GM18951 (cell line): ENCODE measurements at regions not wholly inside any gene's neighbourhood (a gene's known extent, or its start where the extent isn't known, plus 50 kb on each side); places are given as distances from the start of the nearest gene placed in this dataset.

Experiments used
- POLR2A ChIP-seq: IDR thresholded peaks from 4 replicates; pipeline ENCODE4 v1.6.1; 2011; ENCODE audit warnings: mild to moderate bottlenecking; ENCODE audit not compliant: insufficient read length, insufficient read depth; ENCODE audit errors: extremely low read depth
- in situ Hi-C: fragments of 300-500 bp; cut with MboI; formaldehyde crosslinking; loops from one replicate; pipeline ENCODE4 v1.12.0; 2022; ENCODE audit warnings: low sequenced_read_pairs, mixed read lengths, inconsistent platforms; ENCODE audit not compliant: unreplicated experiment

DNA sequence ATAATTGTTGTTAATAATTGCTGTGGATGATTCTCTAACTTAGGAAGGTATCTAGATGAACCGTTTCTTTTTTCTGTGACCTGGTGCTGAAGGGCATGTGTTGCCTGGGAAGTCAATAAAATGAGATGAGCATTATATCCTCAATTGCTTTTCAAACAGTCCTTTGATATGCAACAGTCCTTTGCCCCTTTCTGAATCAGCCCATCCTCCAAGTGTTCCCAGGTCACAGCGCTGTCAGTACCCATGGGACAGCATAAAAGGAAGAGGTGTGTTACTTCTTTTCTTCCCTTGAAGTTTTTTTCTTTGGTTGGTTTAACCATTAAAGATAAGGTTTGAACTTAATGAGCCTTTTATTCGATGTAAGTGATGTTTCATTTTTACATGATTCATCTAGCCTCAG is 651.8 kb downstream of the SEMA5A start:
- in situ Hi-C loops, result no loop called here

DNA sequence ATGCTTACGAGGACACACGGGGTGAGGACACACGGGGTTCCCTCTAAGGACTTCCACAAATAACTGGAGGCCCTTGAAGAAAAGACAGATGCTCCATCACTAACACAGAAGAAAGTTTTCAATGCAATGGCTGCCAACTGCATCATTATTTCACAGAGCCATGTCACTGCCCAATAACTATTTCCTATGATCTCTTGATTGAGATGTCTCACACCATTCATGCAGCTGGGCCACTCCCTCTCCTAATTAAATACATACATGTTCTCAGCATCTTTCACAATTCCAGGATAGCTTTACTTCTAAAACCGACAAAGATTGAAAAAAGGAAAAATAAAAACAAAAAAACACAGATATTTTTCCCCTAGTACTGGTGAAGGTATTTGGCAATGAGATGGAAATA is 650.8 kb downstream of the SEMA5A start:
- in situ Hi-C loops, result no loop called here
- no peak for TF ChIP-seq POLR2A

More for the DNA sequence above, 651.8 kb downstream of the SEMA5A start:
- no peak for TF ChIP-seq POLR2A

DNA sequence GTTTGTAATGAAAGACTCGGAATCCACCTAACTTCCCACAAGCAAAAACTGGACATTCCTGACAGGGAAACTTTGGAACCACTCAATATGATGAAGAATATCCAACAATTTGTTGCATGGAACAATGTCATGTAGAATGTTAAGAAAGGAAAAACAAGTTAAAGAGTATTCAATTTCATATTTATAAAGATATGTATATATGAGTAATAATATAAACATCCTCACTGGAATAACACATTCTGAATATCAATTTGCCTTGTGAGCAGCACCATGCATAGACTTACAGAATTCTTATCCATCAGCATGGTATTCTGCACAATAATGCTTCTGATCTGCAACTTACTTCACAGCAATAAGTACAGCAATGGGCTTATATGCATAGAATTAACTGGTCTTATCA is 650.3 kb downstream of the SEMA5A start:
- TF ChIP-seq POLR2A, result no peak
- in situ Hi-C loops, result no loop called here

DNA sequence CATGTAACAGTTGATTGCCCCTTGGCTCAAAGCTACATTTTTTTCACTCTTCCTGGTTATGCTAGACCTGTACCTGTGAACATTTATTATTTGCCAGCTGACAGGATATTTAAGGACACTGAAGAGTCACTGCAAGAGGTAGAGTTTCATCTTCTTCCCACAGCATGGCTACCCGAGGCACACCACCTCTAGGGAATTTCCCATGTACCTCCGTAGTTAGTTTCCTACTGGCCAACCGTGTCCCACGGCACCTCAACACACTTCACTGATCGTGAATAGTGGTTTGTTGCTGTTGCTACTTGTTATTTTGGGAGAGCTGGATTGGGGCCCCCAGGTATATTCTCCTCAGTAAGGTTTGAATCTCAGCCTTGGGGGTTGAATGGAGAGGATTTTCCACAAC is 648.6 kb downstream of the SEMA5A start:
- in situ Hi-C loops, result no loop called here
- no peak for TF ChIP-seq POLR2A

DNA sequence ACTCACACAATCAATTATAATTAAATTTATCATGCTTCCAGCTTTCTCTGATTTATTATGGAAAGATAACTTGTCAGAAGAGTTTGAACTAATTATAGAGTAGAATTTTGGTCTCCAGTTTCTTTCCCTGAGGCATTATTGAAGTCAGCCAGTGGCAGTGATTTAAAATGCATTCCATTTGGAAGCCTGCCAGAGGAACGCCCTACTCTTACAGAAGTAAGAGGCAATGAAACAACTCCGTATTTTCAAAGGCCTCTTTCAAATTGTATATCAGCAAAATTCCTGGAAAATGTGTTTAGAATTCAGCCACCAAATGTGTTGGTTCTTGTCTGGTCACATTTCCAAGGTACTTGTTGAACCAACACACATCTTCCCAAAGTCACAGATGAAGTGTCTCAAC is 640.9 kb downstream of the SEMA5A start:
- TF ChIP-seq POLR2A, result no peak
- in situ Hi-C loops, result no loop called here

DNA sequence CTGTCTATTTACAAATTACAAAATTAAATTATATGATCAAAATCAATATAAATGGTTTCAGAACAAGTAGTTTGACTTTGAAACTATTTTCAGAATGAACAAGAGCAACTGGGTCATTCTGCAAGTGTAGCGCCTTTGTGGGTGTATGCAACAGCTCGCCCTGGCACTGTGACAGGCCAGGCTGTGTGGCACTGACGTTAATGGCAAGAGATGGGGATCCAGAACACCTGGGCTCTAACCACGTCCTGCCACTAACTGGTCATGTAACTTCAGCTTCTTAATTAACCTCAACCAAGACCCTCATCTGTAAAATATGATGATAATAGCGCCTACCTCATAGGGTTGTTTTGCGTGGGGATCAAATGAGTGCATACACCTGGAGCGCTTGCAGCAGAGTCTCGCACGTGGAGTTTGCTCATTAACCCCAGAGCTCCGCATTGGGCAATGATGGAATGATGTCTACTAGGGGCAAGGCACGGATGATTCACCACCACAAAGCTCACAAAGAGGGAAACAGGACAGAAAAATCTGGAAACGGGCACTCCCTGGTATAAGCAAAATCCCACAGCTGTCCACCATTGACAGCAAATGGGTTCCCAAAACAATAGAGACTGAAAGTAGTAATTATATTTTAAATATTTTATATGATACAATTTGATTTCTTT is 639.4 kb downstream of the SEMA5A start:
- in situ Hi-C loops, result no loop called here
- no peak for TF ChIP-seq POLR2A

DNA sequence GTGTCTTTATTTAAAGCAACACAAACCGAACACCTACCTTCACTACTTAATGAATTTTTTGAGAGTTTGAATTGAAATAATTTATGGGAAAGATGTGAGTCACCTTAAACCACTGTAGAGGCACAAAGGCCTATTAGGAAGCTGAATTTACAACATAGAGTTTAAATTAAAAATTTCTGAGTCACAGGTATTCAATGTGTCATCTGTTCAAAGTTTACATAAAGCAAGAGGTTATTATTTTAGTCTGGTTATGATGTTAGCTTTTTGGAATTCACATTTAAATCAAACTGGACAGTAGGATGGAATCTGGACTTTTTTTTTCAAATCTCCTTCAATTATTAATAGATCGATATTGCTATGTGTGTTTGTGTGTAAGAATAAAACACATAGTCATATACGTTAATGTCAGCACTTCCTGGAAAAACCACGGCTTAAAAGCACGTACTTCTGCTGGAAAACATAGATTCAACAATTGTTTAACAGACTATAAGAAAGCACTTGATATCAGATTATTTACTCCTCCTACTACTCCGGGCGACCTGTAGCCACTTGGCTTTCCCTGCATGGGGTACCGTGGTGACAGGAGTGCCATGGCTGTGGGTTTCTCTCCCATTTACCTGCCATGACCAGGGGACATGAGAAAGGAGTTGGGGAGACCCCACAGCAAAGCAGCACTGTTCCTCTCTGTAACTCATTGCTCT is 638.6 kb downstream of the SEMA5A start:
- TF ChIP-seq POLR2A, result no peak
- in situ Hi-C loops, result no loop called here

DNA sequence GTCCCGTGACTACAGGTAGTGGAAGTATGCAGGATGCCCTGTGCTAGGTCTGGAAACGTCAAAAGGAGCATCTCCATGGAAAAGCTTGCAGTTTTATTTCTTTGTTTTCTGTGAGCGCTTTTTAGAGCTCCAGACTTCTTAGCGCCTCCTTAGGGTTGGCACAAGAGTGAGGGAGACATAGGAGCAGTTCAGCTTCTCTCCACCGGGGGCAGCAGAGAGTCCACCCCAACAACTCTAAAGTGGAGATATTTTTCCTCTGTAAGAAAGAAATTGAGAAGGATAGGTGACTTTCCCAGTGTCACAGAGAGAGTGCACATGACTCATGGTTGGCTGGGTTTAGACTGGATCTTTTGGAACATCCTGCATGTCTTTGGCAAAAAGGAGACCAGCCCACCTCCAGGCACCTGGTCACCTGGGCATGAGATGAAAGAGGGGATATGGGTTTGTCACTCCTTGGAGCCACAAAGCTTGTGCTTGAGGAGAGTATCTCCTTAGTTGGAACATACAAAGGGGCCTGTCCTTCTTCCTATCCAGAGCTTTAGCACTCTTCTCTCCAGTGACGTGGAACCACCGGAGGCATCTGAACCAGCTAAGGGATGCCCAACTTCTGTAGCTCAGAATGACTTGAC is 637.7 kb downstream of the SEMA5A start:
- in situ Hi-C loops, result no loop called here
- TF ChIP-seq POLR2A, result no peak

DNA sequence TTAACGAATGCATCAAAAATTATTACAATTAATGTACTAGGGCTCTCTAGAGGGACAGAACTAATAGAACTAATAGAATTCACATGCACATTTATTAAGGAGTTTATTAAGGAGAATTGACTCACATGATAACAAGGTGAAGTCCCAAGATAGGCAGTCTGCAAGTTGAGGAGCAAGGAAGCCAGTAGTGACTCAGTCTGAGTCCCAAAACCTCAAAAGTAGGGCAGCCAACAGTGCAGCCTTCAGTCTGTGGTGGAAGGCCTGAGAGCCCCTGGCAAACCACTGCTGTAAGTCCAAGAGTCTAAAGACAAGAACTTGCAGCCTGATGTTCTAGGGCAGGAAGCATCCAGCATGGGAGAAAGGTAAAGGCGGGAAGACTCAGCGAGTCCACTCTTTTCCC is 633.8 kb downstream of the SEMA5A start:
- in situ Hi-C loops, result no loop called here

DNA sequence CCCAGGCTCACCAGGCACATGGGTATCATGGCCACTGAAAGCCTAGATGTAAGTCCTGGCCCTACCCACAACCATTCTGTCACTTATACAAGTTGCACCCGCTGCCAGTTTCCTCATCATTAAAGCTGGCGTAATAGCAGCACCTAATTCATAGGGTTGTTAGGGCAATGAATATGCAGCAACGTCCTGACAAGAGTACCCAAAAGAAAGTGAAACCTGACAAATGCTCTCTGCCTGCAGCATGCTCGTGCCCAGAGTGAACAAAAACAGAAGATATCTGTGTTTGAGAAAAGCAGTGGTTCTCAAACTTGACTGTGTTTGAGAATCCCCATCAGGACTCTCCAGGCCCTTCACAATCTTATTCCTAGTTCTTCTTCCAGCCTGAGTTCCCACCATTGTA is 632.4 kb downstream of the SEMA5A start:
- TF ChIP-seq POLR2A, result no peak
- in situ Hi-C loops, result no loop called here

More for the DNA sequence above, 633.8 kb downstream of the SEMA5A start:
- TF ChIP-seq POLR2A, result no peak

DNA sequence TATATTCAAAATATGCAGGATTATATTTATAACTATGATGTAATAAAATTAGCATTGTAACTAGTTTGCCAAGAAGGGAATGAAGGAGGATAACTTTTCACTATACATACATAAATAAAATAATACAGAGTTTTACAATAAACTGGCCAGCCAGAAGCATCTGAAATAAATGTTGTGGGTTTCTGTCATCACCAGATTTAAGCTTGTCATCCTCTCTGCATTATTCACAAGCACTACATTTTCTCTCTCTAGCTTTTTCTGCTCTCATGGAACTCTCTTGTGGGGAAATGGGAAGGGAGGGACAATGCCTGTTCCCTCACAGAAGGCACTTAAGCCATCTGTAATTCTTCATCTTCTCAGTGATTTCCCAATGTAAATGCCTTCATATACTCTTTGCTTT is 626.8 kb downstream of the SEMA5A start:
- in situ Hi-C loops, result no loop called here

DNA sequence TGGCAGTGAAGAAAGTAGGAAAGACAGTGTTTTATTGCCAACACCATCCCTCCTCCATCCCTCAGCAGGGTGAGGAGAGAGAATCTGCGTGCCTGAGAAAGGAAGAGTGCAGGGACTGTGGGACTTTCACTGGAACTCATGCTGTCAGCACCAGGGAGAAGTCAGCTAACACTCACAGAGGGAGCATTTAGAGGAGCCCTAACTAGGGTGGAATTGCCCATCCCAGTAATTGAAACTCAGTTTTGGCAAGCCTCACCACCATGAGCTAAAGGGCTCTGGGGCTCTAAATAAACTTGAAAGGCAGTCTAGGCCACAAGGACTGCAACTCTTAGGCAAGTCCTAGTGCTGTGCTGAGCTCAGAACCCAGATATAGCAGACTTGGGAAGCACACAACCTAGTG is 622.3 kb downstream of the SEMA5A start:
- TF ChIP-seq POLR2A, result no peak
- in situ Hi-C loops, result no loop called here

More for the DNA sequence above, 626.8 kb downstream of the SEMA5A start:
- no peak for TF ChIP-seq POLR2A

DNA sequence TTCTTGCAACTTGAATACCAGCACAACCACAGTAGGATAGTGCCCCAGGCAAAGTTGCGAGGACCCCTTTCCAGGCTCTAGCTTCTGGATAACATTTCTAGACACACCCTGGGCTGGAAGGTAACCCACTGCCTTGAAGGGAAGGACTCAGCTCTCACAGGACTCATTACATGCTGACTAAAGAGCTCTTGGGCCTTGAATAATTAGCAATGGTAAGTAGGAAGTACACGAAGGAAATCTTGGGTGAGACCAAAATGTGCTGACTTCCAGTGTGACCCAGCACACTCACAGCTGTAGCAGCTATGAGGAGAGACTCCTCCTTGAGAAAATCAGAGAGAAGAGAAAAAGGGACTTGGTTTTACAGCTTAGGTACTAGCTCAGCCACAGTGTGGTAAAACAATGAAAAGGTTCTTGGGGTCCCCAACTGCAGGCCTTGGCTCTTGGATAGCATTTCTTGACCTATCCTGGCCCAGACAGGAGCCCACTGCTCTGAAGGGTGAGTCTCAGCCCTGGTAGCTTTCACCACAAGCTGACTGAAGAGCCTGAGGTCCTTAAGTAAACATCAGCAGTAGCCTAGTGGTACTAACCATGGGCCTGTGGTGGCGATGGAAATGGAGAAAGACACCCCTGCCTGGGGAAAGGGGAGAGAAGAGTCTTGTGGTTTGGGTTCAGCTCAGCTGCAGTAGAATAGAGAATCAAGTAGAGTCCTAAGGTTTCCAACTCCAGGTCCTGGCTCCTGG is 621.7 kb downstream of the SEMA5A start:
- no peak for TF ChIP-seq POLR2A
- in situ Hi-C loops, result no loop called here
